ENCODE measurements at regions not wholly inside any gene's neighbourhood (a gene's known extent, or its start where the extent isn't known, plus 50 kb on each side); places are given as distances from the start of the nearest gene placed in this dataset.
"Not testable (repeated sequence)": the region's sequence is repeated elsewhere in the genome, so short reads cannot be mapped to it uniquely, and the experiment has no call there.

- not testable (repeated sequence) for TF ChIP-seq CTCF (IDR thresholded peaks at IDR 0.05; ENCODE audit: insufficient read depth, low read depth, low read length); EZH2 (IDR thresholded peaks at IDR 0.05; ENCODE audit: insufficient read depth, low read length)
Measured at GRCh38 chr9:6101725-6102124, 86.3 kb upstream of the RANBP6 start.
